ENCODE measurements at regions not wholly inside any gene's neighbourhood (a gene's known extent, or its start where the extent isn't known, plus 50 kb on each side); places are given as distances from the start of the nearest gene placed in this dataset.

- TF ChIP-seq, protein P1, sequence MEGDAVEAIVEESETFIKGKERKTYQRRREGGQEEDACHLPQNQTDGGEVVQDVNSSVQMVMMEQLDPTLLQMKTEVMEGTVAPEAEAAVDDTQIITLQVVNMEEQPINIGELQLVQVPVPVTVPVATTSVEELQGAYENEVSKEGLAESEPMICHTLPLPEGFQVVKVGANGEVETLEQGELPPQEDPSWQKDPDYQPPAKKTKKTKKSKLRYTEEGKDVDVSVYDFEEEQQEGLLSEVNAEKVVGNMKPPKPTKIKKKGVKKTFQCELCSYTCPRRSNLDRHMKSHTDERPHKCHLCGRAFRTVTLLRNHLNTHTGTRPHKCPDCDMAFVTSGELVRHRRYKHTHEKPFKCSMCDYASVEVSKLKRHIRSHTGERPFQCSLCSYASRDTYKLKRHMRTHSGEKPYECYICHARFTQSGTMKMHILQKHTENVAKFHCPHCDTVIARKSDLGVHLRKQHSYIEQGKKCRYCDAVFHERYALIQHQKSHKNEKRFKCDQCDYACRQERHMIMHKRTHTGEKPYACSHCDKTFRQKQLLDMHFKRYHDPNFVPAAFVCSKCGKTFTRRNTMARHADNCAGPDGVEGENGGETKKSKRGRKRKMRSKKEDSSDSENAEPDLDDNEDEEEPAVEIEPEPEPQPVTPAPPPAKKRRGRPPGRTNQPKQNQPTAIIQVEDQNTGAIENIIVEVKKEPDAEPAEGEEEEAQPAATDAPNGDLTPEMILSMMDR (IDR thresholded peaks at IDR 0.05), result no peak
- TF ChIP-seq POLR2A (IDR thresholded peaks at IDR 0.05), result no peak
Measured at GRCh38 chr13:87168390-87168789, 502.8 kb upstream of the SLITRK5 start.
